Osteocyte (in vitro differentiated cells): ENCODE measurements at regions not wholly inside any gene's neighbourhood (a gene's known extent, or its start where the extent isn't known, plus 50 kb on each side); places are given as distances from the start of the nearest gene placed in this dataset.

Experiments
- DNase-seq: peaks from one replicate; pipeline ENCODE4 v3.0.0; 2021; ENCODE audit warnings: mixed read lengths; ENCODE audit not compliant: unreplicated experiment; ENCODE audit errors: extremely low spot score
- H3K27ac Mint-ChIP-seq: one replicate; pipeline ENCODE4 v1.8.0; 2021; ENCODE audit warnings: mild to moderate bottlenecking, mixed read lengths; ENCODE audit not compliant: unreplicated experiment
- H3K27me3 Mint-ChIP-seq: one replicate; pipeline ENCODE4 v1.8.0; 2021; ENCODE audit warnings: mixed read lengths; ENCODE audit not compliant: unreplicated experiment
- H3K36me3 Mint-ChIP-seq: one replicate; pipeline ENCODE4 v1.8.0; 2021; ENCODE audit warnings: mixed read lengths; ENCODE audit not compliant: unreplicated experiment
- H3K4me1 Mint-ChIP-seq: one replicate; pipeline ENCODE4 v1.8.0; 2021; ENCODE audit warnings: mixed read lengths; ENCODE audit not compliant: unreplicated experiment
- H3K4me3 Mint-ChIP-seq: one replicate; pipeline ENCODE4 v1.8.0; 2021; ENCODE audit warnings: mild to moderate bottlenecking, moderate library complexity, mixed read lengths; ENCODE audit not compliant: unreplicated experiment
- H3K9me3 Mint-ChIP-seq: one replicate; pipeline ENCODE4 v1.8.0; 2021; ENCODE audit warnings: mixed read lengths; ENCODE audit not compliant: unreplicated experiment
- TF ChIP-seq, protein P1 (sequence below): fragments of 200-600 bp; sonication (generic); IDR thresholded peaks from 2 replicates; pipeline ENCODE4 v1.5.0; 2021; ENCODE audit warnings: antibody characterized with exemption, mild to moderate bottlenecking, moderate library complexity

DNA sequence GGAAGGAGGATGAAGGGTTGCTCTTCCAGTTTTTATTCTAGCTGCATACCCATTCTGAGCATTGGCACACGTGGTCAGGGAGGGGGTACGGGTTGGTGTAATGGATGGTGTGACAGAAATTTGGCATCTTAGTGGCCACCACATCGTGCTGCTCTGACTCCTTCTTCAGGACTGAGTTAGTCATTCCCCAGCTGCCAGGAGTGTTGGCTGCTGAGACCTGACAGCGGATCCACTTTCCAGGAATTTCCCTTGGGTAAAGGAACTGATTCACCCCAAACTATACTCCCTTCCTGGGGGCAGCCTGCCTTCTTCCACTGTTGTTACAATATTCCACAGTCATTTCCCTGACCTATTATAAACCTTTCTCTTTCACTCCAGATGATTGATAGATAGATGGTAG is 595.5 kb upstream of the KLHL1 start:
- Mint-ChIP-seq H3K4me3 (no peak overlapping the region), H3K36me3 (no peaks in the 10 kb centered on the region), H3K27me3 (peaks cover 17% of the 10 kb centered on the region), H3K27ac (no peak overlapping the region), H3K9me3 (no peaks in the 10 kb centered on the region), H3K4me1 (no peaks in the 10 kb centered on the region)
- DNase-seq: no peak
- TF ChIP-seq, protein P1, sequence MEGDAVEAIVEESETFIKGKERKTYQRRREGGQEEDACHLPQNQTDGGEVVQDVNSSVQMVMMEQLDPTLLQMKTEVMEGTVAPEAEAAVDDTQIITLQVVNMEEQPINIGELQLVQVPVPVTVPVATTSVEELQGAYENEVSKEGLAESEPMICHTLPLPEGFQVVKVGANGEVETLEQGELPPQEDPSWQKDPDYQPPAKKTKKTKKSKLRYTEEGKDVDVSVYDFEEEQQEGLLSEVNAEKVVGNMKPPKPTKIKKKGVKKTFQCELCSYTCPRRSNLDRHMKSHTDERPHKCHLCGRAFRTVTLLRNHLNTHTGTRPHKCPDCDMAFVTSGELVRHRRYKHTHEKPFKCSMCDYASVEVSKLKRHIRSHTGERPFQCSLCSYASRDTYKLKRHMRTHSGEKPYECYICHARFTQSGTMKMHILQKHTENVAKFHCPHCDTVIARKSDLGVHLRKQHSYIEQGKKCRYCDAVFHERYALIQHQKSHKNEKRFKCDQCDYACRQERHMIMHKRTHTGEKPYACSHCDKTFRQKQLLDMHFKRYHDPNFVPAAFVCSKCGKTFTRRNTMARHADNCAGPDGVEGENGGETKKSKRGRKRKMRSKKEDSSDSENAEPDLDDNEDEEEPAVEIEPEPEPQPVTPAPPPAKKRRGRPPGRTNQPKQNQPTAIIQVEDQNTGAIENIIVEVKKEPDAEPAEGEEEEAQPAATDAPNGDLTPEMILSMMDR: no peak

DNA sequence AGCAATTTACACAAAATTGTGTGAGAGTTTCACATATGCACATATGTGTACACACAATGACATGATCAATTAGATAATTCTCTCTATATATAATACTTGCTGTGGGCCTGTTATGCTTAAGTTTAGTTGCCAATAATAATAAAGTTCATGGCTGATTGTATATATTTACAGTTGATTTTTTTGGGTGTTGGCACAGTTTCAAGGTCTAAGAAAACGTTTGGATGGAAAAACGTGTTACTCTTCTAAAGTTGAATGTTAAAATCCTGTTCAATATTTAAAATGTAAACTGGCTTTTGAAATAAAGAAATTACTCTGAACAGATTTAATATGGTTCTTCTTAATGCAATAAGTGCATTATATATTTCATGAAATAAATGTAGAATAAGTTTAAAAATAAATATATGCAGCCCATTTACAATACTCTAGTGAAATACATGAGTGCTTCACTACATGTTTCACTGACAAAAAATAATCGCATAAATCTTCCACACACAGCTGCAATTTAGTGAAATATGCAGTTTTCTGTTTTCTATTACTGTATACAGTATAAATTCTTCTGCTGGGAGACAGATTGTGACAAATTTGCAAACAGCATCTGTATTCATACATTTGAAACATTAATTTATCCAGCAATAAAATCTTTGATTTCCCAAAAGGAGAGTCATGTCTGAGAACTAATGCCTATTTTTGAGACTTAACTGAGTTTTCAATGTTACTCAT is 586.9 kb upstream of the KLHL1 start:
- TF ChIP-seq, protein P1: no peak
- DNase-seq: no peak
- H3K9me3 Mint-ChIP-seq: peaks cover 11% of the 10 kb centered on the region
- no peaks in the 10 kb centered on the region for H3K36me3 Mint-ChIP-seq
- no peaks in the 10 kb centered on the region for H3K4me1 Mint-ChIP-seq
- H3K27me3 Mint-ChIP-seq: peaks cover 12% of the 10 kb centered on the region
- H3K27ac Mint-ChIP-seq: no peak overlapping the region
- no peak overlapping the region for H3K4me3 Mint-ChIP-seq

DNA sequence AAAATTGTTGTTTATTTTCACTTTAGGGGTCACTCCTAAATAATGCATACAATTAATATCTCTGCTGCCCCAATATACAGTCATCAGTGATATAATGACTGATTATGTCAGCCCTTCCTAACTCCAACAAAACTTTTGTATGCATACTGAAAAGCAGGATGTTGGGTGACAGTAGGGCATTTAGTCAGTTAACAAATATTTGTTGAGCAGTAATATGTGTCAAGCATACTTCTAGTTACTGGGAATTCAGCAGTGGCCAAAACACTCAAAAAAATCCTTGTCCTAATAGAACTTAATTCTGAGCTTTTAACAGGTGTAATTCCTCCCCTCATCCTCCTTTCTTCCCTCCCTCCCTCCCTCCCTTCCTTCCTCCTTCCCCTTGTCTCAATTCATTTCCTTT is 560.7 kb upstream of the KLHL1 start:
- TF ChIP-seq, protein P1: no peak
- peaks cover 20% of the 10 kb centered on the region for H3K27me3 Mint-ChIP-seq
- no peak for DNase-seq
- no peaks in the 10 kb centered on the region for H3K36me3 Mint-ChIP-seq
- no peak overlapping the region for H3K4me3 Mint-ChIP-seq
- no peak overlapping the region for H3K27ac Mint-ChIP-seq
- no peaks in the 10 kb centered on the region for H3K9me3 Mint-ChIP-seq
- H3K4me1 Mint-ChIP-seq: no peaks in the 10 kb centered on the region

DNA sequence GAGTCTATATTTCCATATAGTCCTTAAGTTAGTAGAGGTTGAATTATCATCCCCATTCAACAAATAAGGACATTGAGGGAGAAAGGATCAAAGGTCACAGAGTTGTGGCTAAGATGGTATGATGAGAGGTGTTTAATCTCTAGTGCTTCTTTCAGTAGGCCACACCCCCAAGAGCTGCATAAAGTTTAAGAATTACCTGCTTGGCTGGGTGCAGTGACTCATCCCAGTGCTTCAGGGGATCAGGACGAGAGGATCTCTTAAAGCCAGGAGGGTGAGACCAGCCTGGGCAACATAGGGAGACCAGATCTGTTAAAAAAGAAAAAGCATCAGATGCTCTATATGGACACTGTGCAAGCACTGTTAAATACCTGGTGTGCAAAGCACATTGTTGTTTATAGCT is 560.0 kb upstream of the KLHL1 start:
- TF ChIP-seq, protein P1: no peak
- Mint-ChIP-seq H3K27ac (no peak overlapping the region), H3K4me3 (no peak overlapping the region), H3K4me1 (no peaks in the 10 kb centered on the region), H3K27me3 (peaks cover 22% of the 10 kb centered on the region), H3K36me3 (no peaks in the 10 kb centered on the region), H3K9me3 (no peaks in the 10 kb centered on the region)
- DNase-seq: no peak

DNA sequence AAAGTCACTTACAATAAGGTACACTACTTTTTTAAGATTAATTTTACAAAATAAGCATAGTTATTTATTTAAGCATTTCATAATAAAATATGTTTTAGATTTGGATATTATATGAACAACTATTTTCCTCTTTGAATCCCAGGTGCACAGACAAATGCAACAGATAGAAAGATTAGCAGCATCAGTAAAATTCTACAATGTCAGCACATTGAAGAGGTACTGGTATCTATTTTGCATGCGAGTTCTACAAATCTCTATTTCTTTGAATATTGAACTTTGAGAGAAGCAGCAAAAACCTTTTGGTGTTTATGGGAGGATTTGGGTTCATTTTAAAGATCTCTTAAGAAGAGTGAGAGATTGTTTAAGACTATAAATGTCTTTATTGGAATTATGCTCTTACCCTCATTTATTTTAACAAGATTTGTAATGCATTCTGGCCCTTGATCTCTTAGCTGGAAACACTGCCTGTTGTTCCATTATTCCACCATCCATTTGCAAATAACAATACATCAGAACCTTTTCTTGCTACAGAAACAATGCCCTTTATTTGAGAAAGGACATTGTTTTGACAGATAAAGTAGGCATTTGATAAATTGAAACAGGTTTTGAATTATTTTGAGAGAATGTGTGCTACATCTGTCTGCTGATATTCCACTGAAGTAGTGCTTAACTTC is 558.8 kb upstream of the KLHL1 start:
- H3K27ac Mint-ChIP-seq: no peak overlapping the region
- no peaks in the 10 kb centered on the region for H3K9me3 Mint-ChIP-seq
- H3K27me3 Mint-ChIP-seq: peaks cover 26% of the 10 kb centered on the region
- DNase-seq: no peak
- H3K4me1 Mint-ChIP-seq: no peaks in the 10 kb centered on the region
- TF ChIP-seq, protein P1: no peak
- no peak overlapping the region for H3K4me3 Mint-ChIP-seq
- no peaks in the 10 kb centered on the region for H3K36me3 Mint-ChIP-seq
